ENCODE measurements at regions not wholly inside any gene's neighbourhood (a gene's known extent, or its start where the extent isn't known, plus 50 kb on each side); places are given as distances from the start of the nearest gene placed in this dataset.

- no peak overlapping the region for H3K4me3 Mint-ChIP-seq
- no peak for DNase-seq
- TF ChIP-seq CTCF (conservative IDR thresholded peaks at IDR 0.05) = no peak
- H2AFZ ChIP-seq (ENCODE audit: low read length) = no peak overlapping the region
- no peak overlapping the region for H3T11ph ChIP-seq (ENCODE audit: low read length)
- H3K27me3 Mint-ChIP-seq (ENCODE audit: low read depth) = no peaks in the 10 kb centered on the region; the same call in 1 of the 2 replicates
- no peak overlapping the region for H2BK120ac ChIP-seq (ENCODE audit: low read depth, low read length, poor library complexity, severe bottlenecking)
- H3K4me1 ChIP-seq (ENCODE audit: insufficient read depth, low read length) = no peaks in the 10 kb centered on the region; the same call in 1 of the 2 replicates
- H2BK20ac ChIP-seq (ENCODE audit: low read depth, low read length, poor library complexity, severe bottlenecking) = no peak overlapping the region
- no peak overlapping the region for H2BK12ac ChIP-seq (ENCODE audit: insufficient read length, low read depth, low read length)
- no peaks in the 10 kb centered on the region for H3K27me3 ChIP-seq (ENCODE audit: insufficient read depth, low read length)
- H3K9me3 ChIP-seq (ENCODE audit: control insufficient read depth, low read depth, low read length) = no peaks in the 10 kb centered on the region
- no peak overlapping the region for H3K23ac ChIP-seq (ENCODE audit: insufficient read length, low read depth, low read length)
- H3K23me2 ChIP-seq (ENCODE audit: insufficient read length, low read depth, low read length, poor library complexity, severe bottlenecking) = no peaks in the 10 kb centered on the region
- H3K4me1 Mint-ChIP-seq = peaks cover 3 to 9% of the 10 kb centered on the region in 2 experiments
- H4K20me1 ChIP-seq (ENCODE audit: control insufficient read depth, insufficient read depth, insufficient read length) = no peaks in the 10 kb centered on the region
- no CpG with 5 or more reads among the region's 4 CpGs for WGBS (ENCODE audit: extremely low coverage, insufficient read length, low lambda C conversion rate)
- H4K8ac ChIP-seq (replicated peaks; ENCODE audit: insufficient read length, low read depth, low read length) = no peak overlapping the region
- no peak overlapping the region for H3K56ac ChIP-seq (ENCODE audit: insufficient read length, low read depth, low read length)
- H2BK15ac ChIP-seq (ENCODE audit: low read depth, low read length) = no peak overlapping the region
- H2BK5ac ChIP-seq (ENCODE audit: insufficient read length, low read length) = no peak overlapping the region
- H4K91ac ChIP-seq (ENCODE audit: insufficient read length, low read depth, low read length) = no peak overlapping the region
- H2AK5ac ChIP-seq (ENCODE audit: insufficient read length, low read length) = no peak overlapping the region
- H3K9ac ChIP-seq (ENCODE audit: extremely low read depth, insufficient read length, low read length) = no peak overlapping the region
- no peak overlapping the region for H3K14ac ChIP-seq (ENCODE audit: insufficient read depth, low read length)
- H3K79me2 ChIP-seq (ENCODE audit: insufficient read depth, low read length) = no peaks in the 10 kb centered on the region
- H3K36me3 Mint-ChIP-seq (ENCODE audit: insufficient read depth in 1 of 3, low read depth in 3 of 3) = peaks cover 4 to 13% (median 12%) of the 10 kb centered on the region in 3 experiments; a peak in 5 of 7 replicates
- H3K27ac ChIP-seq (ENCODE audit: insufficient read length, low read depth, low read length) = no peak overlapping the region
- H3K79me1 ChIP-seq (ENCODE audit: insufficient read depth, low read depth, low read length, poor library complexity, severe bottlenecking) = no peaks in the 10 kb centered on the region
- no peak overlapping the region for H4K5ac ChIP-seq (ENCODE audit: insufficient read length, low read depth, low read length)
- peaks cover 6 to 18% of the 10 kb centered on the region in 2 experiments for H3K9me3 Mint-ChIP-seq
- no peak overlapping the region for H3K4ac ChIP-seq (ENCODE audit: low read depth, low read length)
- no peak overlapping the region for H3K4me2 ChIP-seq (ENCODE audit: insufficient read depth, insufficient read length, low read length)
- no peak overlapping the region for H3K27ac Mint-ChIP-seq
- no peak overlapping the region for H3K18ac ChIP-seq (ENCODE audit: insufficient read length, low read depth, low read length)
These were observed 385.2 kb downstream of the CMPK2 start for GRCh38 chr2:6480514-6480913.

Data from H9 (cell line).